H1 (cell line): ENCODE measurements at regions not wholly inside any gene's neighbourhood (a gene's known extent, or its start where the extent isn't known, plus 50 kb on each side); places are given as distances from the start of the nearest gene placed in this dataset.

Source experiments
- CHD2 ChIP-seq: IDR thresholded peaks from 2 replicates; pipeline ENCODE4 v1.6.1; 2012; ENCODE audit warnings: low read length, improper control_type of control experiment
- POLR2A ChIP-seq, 2 experiments: IDR thresholded peaks; 1 replicate in 1 of 2; 2 replicates in 1 of 2; pipeline ENCODE4 v1.6.1; 2011; ENCODE audit warnings: low read depth in 2 of 2, low read length in 2 of 2, mild to moderate bottlenecking in 2 of 2; ENCODE audit errors: control extremely low read depth in 1 of 2
- POLR2AphosphoS5 ChIP-seq: IDR thresholded peaks from 2 replicates; pipeline ENCODE4 v1.6.1; 2011; ENCODE audit warnings: low read depth, low read length
- RFX5 ChIP-seq: IDR thresholded peaks from 2 replicates; pipeline ENCODE4 v1.6.1; 2011; ENCODE audit warnings: low read depth, low read length, improper control_type of control experiment, borderline replicate concordance
- SAP30 ChIP-seq: fragments of 300-600 bp; sonication (generic); IDR thresholded peaks from 2 replicates; pipeline ENCODE4 v1.7.1; 2012; ENCODE audit warnings: low read length, moderate library complexity, mild to moderate bottlenecking, inconsistent platforms; ENCODE audit not compliant: insufficient read depth, insufficient replicate concordance
- YY1 ChIP-seq: IDR thresholded peaks from 2 replicates; pipeline ENCODE4 v1.6.1; 2011; ENCODE audit warnings: low read depth, mild to moderate bottlenecking, low read length
- TF ChIP-seq, protein P1 (sequence below), 3 experiments: IDR thresholded peaks; 1 replicate in 2 of 3; 2 replicates in 1 of 3; pipeline versions ENCODE4 v1.5.1 to v1.6.1; 2011; ENCODE audit warnings: low read length in 3 of 3, mild to moderate bottlenecking in 3 of 3, inconsistent platforms in 2 of 3, low read depth in 1 of 3, moderate library complexity in 1 of 3; ENCODE audit not compliant: insufficient read depth in 1 of 3; ENCODE audit errors: control extremely low read depth in 1 of 3

- no peak for TF ChIP-seq POLR2A (IDR thresholded peaks at IDR 0.05; ENCODE audit: control extremely low read depth in 1 of 2, low read depth in 2 of 2, low read length in 2 of 2)
- TF ChIP-seq SAP30: no peak
- TF ChIP-seq, protein P1, sequence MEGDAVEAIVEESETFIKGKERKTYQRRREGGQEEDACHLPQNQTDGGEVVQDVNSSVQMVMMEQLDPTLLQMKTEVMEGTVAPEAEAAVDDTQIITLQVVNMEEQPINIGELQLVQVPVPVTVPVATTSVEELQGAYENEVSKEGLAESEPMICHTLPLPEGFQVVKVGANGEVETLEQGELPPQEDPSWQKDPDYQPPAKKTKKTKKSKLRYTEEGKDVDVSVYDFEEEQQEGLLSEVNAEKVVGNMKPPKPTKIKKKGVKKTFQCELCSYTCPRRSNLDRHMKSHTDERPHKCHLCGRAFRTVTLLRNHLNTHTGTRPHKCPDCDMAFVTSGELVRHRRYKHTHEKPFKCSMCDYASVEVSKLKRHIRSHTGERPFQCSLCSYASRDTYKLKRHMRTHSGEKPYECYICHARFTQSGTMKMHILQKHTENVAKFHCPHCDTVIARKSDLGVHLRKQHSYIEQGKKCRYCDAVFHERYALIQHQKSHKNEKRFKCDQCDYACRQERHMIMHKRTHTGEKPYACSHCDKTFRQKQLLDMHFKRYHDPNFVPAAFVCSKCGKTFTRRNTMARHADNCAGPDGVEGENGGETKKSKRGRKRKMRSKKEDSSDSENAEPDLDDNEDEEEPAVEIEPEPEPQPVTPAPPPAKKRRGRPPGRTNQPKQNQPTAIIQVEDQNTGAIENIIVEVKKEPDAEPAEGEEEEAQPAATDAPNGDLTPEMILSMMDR (IDR thresholded peaks at IDR 0.05; ENCODE audit: control extremely low read depth in 1 of 3, insufficient read depth in 1 of 3, low read depth in 1 of 3, low read length in 3 of 3): no peak
- no peak for TF ChIP-seq POLR2AphosphoS5
- no peak for TF ChIP-seq YY1
- no peak for TF ChIP-seq RFX5
- TF ChIP-seq CHD2: no peak
Observed at GRCh38 chr4:119679251-119679650, 50.6 kb upstream of the PDE5A start.
